GM23338 (cell line): ENCODE measurements at regions not wholly inside any gene's neighbourhood (a gene's known extent, or its start where the extent isn't known, plus 50 kb on each side); places are given as distances from the start of the nearest gene placed in this dataset.

Source experiments
- ATAC-seq: fragments of 200-7000 bp; cut with Tn5 transposase; 3 replicates; pipeline ENCODE4 v1.9.1; 2020
- DNase-seq: peaks from one replicate; pipeline ENCODE4 v3.0.0-alpha.2; 2015; ENCODE audit warnings: low spot score
- H2AFZ ChIP-seq: fragments of 200-600 bp; sonication (generic); 2 replicates; pipeline ENCODE4 v1.8.0; 2016; ENCODE audit warnings: antibody characterized with exemption, mild to moderate bottlenecking, moderate library complexity
- H3F3A ChIP-seq: fragments of 200-600 bp; sonication (generic); replicated peaks from 2 replicates; pipeline ENCODE4 v1.8.0; 2017; ENCODE audit warnings: antibody characterized with exemption, mixed run types, low read depth
- H3K27ac ChIP-seq: fragments of 200-600 bp; sonication (generic); 2 replicates; pipeline ENCODE4 v1.6.1; 2016; ENCODE audit warnings: low read depth
- H3K27me3 ChIP-seq: fragments of 200-600 bp; sonication (generic); 2 replicates; pipeline ENCODE4 v1.8.0; 2016; ENCODE audit warnings: mild to moderate bottlenecking, mixed run types, moderate library complexity; ENCODE audit not compliant: insufficient read depth
- H3K36me3 ChIP-seq: fragments of 200-600 bp; sonication (generic); 2 replicates; pipeline ENCODE4 v1.8.0; 2016; ENCODE audit warnings: mild to moderate bottlenecking; ENCODE audit not compliant: insufficient read depth
- H3K4me1 ChIP-seq: fragments of 200-600 bp; sonication (generic); 2 replicates; pipeline ENCODE4 v1.8.0; 2016; ENCODE audit warnings: mild to moderate bottlenecking, moderate library complexity; ENCODE audit not compliant: insufficient read depth
- H3K4me2 ChIP-seq: fragments of 200-600 bp; sonication (generic); 2 replicates; pipeline ENCODE4 v1.7.1; 2017; ENCODE audit warnings: mixed run types
- H3K4me3 ChIP-seq: fragments of 200-600 bp; sonication (generic); 2 replicates; pipeline ENCODE4 v1.6.1; 2016; ENCODE audit warnings: mixed run types
- H3K79me2 ChIP-seq: fragments of 200-600 bp; sonication (generic); replicated peaks from 2 replicates; pipeline ENCODE4 v1.8.0; 2017; ENCODE audit warnings: mild to moderate bottlenecking; ENCODE audit not compliant: insufficient read depth
- H3K9me2 ChIP-seq: fragments of 200-600 bp; sonication (generic); 2 replicates; pipeline ENCODE4 v1.8.0; 2017; ENCODE audit not compliant: insufficient read depth
- H4K20me1 ChIP-seq: fragments of 200-600 bp; sonication (generic); replicated peaks from 2 replicates; pipeline ENCODE4 v1.8.0; 2017; ENCODE audit warnings: mild to moderate bottlenecking; ENCODE audit not compliant: insufficient read depth
- H3K27ac Mint-ChIP-seq: 2 replicates; pipeline ENCODE4 v1.8.0; 2020; ENCODE audit warnings: inconsistent platforms, mild to moderate bottlenecking, moderate library complexity, mixed read lengths
- H3K27me3 Mint-ChIP-seq: 3 replicates; pipeline ENCODE4 v1.8.0; 2022; ENCODE audit warnings: low read depth, mild to moderate bottlenecking, moderate library complexity, mixed read lengths, inconsistent platforms; ENCODE audit not compliant: insufficient read depth, poor library complexity
- H3K36me3 Mint-ChIP-seq: 3 replicates; pipeline ENCODE4 v1.8.0; 2021; ENCODE audit warnings: low read depth, mild to moderate bottlenecking, inconsistent platforms, moderate library complexity, mixed read lengths
- H3K4me1 Mint-ChIP-seq: 3 replicates; pipeline ENCODE4 v1.8.0; 2020; ENCODE audit warnings: mild to moderate bottlenecking, inconsistent platforms, mixed read lengths
- H3K4me3 Mint-ChIP-seq: 3 replicates; pipeline ENCODE4 v1.8.0; 2021; ENCODE audit warnings: moderate library complexity, mild to moderate bottlenecking, inconsistent platforms, mixed read lengths
- H3K9me3 Mint-ChIP-seq: 3 replicates; pipeline ENCODE4 v1.8.0; 2020; ENCODE audit warnings: moderate library complexity, mild to moderate bottlenecking, inconsistent platforms, mixed read lengths
- CREB1 ChIP-seq: fragments of 250-450 bp; sonication (Bioruptor Pico); IDR thresholded peaks from 2 replicates; pipeline ENCODE4 v1.5.0; 2020; ENCODE audit warnings: low read depth, mild to moderate bottlenecking, moderate library complexity
- EZH2 ChIP-seq: fragments of 200-600 bp; sonication (generic); IDR thresholded peaks from one replicate; pipeline ENCODE4 v1.8.0; 2017; ENCODE audit warnings: antibody characterized with exemption, mild to moderate bottlenecking, low read depth; ENCODE audit not compliant: unreplicated experiment
- EZH2phosphoT487 ChIP-seq: fragments of 200-600 bp; sonication (generic); IDR thresholded peaks from one replicate; pipeline ENCODE4 v1.8.1; 2018; ENCODE audit warnings: antibody characterized with exemption; ENCODE audit not compliant: unreplicated experiment
- JUNB ChIP-seq: IDR thresholded peaks from one replicate; pipeline ENCODE4 v1.6.1; 2016; ENCODE audit warnings: antibody characterized with exemption; ENCODE audit not compliant: unreplicated experiment
- NANOG ChIP-seq: IDR thresholded peaks from 2 replicates; pipeline ENCODE4 v1.6.1; 2016; ENCODE audit warnings: antibody characterized with exemption, borderline replicate concordance
- POLR2AphosphoS5 ChIP-seq: IDR thresholded peaks from 2 replicates; pipeline ENCODE4 v1.6.1; 2016; ENCODE audit warnings: antibody characterized with exemption, low read depth
- STAT1 ChIP-seq: IDR thresholded peaks from one replicate; pipeline ENCODE4 v1.6.1; 2016; ENCODE audit warnings: antibody characterized with exemption; ENCODE audit not compliant: unreplicated experiment
- ZNF114 ChIP-seq: fragments of 250-450 bp; sonication (Bioruptor Pico); IDR thresholded peaks from 2 replicates; pipeline ENCODE4 v1.5.0; 2020; ENCODE audit warnings: mild to moderate bottlenecking, moderate library complexity
- ZNF331 ChIP-seq: fragments of 250-450 bp; sonication (Bioruptor Pico); IDR thresholded peaks from 2 replicates; pipeline ENCODE4 v1.5.0; 2020; ENCODE audit warnings: low read depth, mild to moderate bottlenecking, moderate library complexity
- TF ChIP-seq, protein P1 (sequence below): IDR thresholded peaks from one replicate; pipeline ENCODE4 v1.6.1; 2018; ENCODE audit warnings: antibody characterized with exemption; ENCODE audit not compliant: unreplicated experiment
- TF ChIP-seq, protein P2 (sequence below), 2 experiments: fragments of 200-600 bp in 1 of 2; sonication (generic) in 1 of 2; conservative IDR thresholded peaks; 2 replicates each; pipeline versions ENCODE4 v1.5.1 to v1.6.1; 2016 to 2017; ENCODE audit warnings: antibody characterized with exemption in 2 of 2, low read depth in 2 of 2, mild to moderate bottlenecking in 2 of 2, moderate library complexity in 1 of 2
- TF ChIP-seq, protein P3 (sequence below): fragments of 250-450 bp; sonication (Bioruptor Pico); IDR thresholded peaks from 2 replicates; pipeline ENCODE4 v1.5.0; 2020; ENCODE audit warnings: mild to moderate bottlenecking, moderate library complexity
- TF ChIP-seq, protein P4 (sequence below): IDR thresholded peaks from 2 replicates; pipeline ENCODE4 v1.6.1; 2016; ENCODE audit warnings: antibody characterized with exemption

DNA sequence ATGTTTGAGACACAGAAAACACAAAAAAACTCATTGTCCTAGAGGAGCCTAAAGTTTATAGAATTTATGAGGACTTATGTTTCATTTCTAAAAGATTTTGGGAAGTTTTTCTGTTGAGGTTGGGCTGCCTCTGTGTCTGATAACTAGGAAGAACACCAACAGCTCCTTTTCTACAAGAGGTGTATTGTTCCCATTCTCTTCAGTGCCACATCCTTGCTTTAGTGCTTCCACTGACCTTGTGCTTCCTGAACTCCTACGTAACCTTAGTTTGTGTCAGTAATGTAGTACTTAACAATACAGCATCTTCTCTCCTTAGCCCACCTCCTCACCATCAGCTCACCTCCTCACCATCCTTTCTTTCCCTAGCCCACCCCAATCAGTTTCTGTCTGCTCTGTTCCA is 117.3 kb upstream of the TNC start (continued):
- TF ChIP-seq, protein P1, sequence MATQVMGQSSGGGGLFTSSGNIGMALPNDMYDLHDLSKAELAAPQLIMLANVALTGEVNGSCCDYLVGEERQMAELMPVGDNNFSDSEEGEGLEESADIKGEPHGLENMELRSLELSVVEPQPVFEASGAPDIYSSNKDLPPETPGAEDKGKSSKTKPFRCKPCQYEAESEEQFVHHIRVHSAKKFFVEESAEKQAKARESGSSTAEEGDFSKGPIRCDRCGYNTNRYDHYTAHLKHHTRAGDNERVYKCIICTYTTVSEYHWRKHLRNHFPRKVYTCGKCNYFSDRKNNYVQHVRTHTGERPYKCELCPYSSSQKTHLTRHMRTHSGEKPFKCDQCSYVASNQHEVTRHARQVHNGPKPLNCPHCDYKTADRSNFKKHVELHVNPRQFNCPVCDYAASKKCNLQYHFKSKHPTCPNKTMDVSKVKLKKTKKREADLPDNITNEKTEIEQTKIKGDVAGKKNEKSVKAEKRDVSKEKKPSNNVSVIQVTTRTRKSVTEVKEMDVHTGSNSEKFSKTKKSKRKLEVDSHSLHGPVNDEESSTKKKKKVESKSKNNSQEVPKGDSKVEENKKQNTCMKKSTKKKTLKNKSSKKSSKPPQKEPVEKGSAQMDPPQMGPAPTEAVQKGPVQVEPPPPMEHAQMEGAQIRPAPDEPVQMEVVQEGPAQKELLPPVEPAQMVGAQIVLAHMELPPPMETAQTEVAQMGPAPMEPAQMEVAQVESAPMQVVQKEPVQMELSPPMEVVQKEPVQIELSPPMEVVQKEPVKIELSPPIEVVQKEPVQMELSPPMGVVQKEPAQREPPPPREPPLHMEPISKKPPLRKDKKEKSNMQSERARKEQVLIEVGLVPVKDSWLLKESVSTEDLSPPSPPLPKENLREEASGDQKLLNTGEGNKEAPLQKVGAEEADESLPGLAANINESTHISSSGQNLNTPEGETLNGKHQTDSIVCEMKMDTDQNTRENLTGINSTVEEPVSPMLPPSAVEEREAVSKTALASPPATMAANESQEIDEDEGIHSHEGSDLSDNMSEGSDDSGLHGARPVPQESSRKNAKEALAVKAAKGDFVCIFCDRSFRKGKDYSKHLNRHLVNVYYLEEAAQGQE = no peak
- TF ChIP-seq POLR2AphosphoS5 (no peak), EZH2phosphoT487 (no peak), STAT1 (no peak), EZH2 (no peak), ZNF331 (CRISPR knock-in tag) (no peak)

DNA sequence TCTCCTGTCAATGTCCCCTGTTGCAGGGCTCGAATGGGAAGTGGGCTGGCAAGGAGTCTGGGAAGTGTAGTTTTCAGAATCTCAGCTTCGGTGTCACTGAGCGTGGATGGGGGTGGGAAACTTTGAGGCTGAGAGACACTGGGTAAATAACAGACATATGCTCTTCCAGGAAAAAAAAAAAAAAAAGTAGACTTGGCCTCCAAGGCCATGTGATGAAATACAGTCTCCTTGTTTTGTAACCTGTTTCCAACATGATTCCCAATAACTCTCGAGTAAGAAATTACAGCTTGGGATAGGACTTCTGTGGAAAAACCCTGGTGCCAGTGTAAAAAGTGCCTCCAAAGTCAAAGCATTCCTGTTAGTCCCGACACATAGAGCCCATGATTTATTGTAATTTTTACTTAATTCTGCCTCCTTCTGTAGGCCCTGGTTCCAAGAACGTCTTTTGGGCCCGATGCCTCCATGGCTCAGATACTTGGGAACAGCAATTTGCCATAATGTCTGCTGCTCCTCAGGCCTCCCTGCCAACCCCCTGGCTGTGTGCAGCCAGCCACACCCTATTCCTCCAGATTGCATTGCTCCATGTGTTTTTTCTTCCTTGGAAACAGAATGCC is 119.5 kb upstream of the TNC start:
- H3K27ac ChIP-seq = no peak overlapping the region
- Mint-ChIP-seq H3K4me3 (no peak overlapping the region), H3K36me3 (no peaks in the 10 kb centered on the region), H3K4me1 (no peaks in the 10 kb centered on the region), H3K27me3 (peaks cover 5% of the 10 kb centered on the region), H3K27ac (no peak overlapping the region), H3K9me3 (no peaks in the 10 kb centered on the region)
- no peaks in the 10 kb centered on the region for H3K27me3 ChIP-seq
- no peak overlapping the region for H3K4me2 ChIP-seq
- peaks cover 10% of the 10 kb centered on the region; the same call in 1 of the 2 replicates for H3K9me2 ChIP-seq
- DNase-seq (no peak), ATAC-seq (no peak)
- H3F3A ChIP-seq = no peaks in the 10 kb centered on the region
- no peak overlapping the region for H3K4me3 ChIP-seq
- no peaks in the 10 kb centered on the region for H3K36me3 ChIP-seq
- H2AFZ ChIP-seq = no peak overlapping the region
- H3K79me2 ChIP-seq = no peaks in the 10 kb centered on the region
- H3K4me1 ChIP-seq = no peaks in the 10 kb centered on the region
- H4K20me1 ChIP-seq = no peaks in the 10 kb centered on the region
- TF ChIP-seq, protein P2, sequence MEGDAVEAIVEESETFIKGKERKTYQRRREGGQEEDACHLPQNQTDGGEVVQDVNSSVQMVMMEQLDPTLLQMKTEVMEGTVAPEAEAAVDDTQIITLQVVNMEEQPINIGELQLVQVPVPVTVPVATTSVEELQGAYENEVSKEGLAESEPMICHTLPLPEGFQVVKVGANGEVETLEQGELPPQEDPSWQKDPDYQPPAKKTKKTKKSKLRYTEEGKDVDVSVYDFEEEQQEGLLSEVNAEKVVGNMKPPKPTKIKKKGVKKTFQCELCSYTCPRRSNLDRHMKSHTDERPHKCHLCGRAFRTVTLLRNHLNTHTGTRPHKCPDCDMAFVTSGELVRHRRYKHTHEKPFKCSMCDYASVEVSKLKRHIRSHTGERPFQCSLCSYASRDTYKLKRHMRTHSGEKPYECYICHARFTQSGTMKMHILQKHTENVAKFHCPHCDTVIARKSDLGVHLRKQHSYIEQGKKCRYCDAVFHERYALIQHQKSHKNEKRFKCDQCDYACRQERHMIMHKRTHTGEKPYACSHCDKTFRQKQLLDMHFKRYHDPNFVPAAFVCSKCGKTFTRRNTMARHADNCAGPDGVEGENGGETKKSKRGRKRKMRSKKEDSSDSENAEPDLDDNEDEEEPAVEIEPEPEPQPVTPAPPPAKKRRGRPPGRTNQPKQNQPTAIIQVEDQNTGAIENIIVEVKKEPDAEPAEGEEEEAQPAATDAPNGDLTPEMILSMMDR (conservative IDR thresholded peaks at IDR 0.05; ENCODE audit: low read depth in 2 of 2) = no peak
- TF ChIP-seq POLR2AphosphoS5 (no peak), NANOG (no peak), CREB1 (CRISPR knock-in tag) (no peak), EZH2 (no peak), JUNB (no peak), EZH2phosphoT487 (no peak), ZNF114 (CRISPR knock-in tag) (no peak), STAT1 (no peak)
- TF ChIP-seq, protein P3, sequence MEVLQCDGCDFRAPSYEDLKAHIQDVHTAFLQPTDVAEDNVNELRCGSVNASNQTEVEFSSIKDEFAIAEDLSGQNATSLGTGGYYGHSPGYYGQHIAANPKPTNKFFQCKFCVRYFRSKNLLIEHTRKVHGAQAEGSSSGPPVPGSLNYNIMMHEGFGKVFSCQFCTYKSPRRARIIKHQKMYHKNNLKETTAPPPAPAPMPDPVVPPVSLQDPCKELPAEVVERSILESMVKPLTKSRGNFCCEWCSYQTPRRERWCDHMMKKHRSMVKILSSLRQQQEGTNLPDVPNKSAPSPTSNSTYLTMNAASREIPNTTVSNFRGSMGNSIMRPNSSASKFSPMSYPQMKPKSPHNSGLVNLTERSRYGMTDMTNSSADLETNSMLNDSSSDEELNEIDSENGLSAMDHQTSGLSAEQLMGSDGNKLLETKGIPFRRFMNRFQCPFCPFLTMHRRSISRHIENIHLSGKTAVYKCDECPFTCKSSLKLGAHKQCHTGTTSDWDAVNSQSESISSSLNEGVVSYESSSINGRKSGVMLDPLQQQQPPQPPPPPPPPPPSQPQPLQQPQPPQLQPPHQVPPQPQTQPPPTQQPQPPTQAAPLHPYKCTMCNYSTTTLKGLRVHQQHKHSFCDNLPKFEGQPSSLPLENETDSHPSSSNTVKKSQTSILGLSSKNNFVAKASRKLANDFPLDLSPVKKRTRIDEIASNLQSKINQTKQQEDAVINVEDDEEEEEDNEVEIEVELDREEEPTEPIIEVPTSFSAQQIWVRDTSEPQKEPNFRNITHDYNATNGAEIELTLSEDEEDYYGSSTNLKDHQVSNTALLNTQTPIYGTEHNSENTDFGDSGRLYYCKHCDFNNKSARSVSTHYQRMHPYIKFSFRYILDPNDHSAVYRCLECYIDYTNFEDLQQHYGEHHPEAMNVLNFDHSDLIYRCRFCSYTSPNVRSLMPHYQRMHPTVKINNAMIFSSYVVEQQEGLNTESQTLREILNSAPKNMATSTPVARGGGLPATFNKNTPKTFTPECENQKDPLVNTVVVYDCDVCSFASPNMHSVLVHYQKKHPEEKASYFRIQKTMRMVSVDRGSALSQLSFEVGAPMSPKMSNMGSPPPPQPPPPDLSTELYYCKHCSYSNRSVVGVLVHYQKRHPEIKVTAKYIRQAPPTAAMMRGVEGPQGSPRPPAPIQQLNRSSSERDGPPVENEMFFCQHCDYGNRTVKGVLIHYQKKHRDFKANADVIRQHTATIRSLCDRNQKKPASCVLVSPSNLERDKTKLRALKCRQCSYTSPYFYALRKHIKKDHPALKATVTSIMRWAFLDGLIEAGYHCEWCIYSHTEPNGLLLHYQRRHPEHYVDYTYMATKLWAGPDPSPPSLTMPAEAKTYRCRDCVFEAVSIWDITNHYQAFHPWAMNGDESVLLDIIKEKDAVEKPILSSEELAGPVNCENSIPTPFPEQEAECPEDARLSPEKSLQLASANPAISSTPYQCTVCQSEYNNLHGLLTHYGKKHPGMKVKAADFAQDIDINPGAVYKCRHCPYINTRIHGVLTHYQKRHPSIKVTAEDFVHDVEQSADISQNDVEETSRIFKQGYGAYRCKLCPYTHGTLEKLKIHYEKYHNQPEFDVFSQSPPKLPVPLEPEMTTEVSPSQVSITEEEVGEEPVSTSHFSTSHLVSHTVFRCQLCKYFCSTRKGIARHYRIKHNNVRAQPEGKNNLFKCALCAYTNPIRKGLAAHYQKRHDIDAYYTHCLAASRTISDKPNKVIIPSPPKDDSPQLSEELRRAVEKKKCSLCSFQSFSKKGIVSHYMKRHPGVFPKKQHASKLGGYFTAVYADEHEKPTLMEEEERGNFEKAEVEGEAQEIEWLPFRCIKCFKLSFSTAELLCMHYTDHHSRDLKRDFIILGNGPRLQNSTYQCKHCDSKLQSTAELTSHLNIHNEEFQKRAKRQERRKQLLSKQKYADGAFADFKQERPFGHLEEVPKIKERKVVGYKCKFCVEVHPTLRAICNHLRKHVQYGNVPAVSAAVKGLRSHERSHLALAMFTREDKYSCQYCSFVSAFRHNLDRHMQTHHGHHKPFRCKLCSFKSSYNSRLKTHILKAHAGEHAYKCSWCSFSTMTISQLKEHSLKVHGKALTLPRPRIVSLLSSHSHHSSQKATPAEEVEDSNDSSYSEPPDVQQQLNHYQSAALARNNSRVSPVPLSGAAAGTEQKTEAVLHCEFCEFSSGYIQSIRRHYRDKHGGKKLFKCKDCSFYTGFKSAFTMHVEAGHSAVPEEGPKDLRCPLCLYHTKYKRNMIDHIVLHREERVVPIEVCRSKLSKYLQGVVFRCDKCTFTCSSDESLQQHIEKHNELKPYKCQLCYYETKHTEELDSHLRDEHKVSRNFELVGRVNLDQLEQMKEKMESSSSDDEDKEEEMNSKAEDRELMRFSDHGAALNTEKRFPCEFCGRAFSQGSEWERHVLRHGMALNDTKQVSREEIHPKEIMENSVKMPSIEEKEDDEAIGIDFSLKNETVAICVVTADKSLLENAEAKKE (CRISPR knock-in tag) = no peak
- TF ChIP-seq, protein P4, sequence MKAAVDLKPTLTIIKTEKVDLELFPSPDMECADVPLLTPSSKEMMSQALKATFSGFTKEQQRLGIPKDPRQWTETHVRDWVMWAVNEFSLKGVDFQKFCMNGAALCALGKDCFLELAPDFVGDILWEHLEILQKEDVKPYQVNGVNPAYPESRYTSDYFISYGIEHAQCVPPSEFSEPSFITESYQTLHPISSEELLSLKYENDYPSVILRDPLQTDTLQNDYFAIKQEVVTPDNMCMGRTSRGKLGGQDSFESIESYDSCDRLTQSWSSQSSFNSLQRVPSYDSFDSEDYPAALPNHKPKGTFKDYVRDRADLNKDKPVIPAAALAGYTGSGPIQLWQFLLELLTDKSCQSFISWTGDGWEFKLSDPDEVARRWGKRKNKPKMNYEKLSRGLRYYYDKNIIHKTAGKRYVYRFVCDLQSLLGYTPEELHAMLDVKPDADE = no peak
